ENCODE measurements at regions not wholly inside any gene's neighbourhood (a gene's known extent, or its start where the extent isn't known, plus 50 kb on each side); places are given as distances from the start of the nearest gene placed in this dataset.

DNA sequence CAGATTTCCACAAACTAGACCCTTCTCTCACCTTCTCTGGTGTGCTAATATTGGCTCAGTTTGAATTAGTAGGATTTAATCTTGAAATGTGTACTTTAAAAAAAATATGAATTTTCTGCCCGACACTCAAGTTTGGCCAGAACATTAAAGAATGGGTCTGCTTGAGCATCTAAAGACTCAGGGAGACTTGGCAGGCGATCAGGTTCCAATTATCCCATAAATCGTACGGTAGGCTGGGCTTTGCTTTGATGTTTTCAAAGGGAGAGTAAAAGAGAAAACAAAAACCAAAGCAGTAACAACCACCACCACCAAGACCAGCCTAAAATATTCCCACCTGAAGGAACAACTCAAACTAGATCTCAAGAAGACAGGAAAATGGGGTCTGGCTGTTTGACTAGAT lies 230.8 kb downstream of the EBLN2 start:
- H3K27me3 ChIP-seq (ENCODE audit: insufficient read depth in 3 of 3, low read length in 2 of 3): no peaks in the 10 kb centered on the region
- TF ChIP-seq, protein P1, sequence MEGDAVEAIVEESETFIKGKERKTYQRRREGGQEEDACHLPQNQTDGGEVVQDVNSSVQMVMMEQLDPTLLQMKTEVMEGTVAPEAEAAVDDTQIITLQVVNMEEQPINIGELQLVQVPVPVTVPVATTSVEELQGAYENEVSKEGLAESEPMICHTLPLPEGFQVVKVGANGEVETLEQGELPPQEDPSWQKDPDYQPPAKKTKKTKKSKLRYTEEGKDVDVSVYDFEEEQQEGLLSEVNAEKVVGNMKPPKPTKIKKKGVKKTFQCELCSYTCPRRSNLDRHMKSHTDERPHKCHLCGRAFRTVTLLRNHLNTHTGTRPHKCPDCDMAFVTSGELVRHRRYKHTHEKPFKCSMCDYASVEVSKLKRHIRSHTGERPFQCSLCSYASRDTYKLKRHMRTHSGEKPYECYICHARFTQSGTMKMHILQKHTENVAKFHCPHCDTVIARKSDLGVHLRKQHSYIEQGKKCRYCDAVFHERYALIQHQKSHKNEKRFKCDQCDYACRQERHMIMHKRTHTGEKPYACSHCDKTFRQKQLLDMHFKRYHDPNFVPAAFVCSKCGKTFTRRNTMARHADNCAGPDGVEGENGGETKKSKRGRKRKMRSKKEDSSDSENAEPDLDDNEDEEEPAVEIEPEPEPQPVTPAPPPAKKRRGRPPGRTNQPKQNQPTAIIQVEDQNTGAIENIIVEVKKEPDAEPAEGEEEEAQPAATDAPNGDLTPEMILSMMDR (IDR thresholded peaks at IDR 0.05): no peak

DNA sequence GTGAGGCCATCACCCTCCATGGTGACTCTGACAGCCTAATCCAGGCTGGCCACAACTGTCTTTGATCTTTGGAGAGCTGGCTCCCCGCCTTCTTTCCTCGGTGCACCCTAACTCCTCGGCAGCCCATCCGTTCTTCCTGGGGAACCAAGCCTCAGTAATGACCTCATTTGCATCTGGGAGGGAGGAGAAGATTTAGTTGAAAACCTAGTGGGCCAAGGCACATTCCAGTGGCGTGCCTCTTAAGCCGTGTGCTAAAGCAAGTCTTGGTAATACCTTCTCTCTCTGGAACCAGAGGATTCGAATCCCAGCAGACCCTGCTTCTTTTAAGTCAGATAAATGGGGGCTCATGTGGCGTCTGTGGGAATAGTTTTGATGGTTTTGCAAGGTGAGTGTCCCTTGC lies 233.1 kb downstream of the EBLN2 start:
- no peak for DNase-seq
- WGBS, 3 donors: 50 to 58% (median 57%) methylated on average over 8 of the region's 8 CpGs
- no peaks in the 10 kb centered on the region for H3K4me1 ChIP-seq
- H3K27ac ChIP-seq: no peak overlapping the region
- H3K36me3 ChIP-seq (ENCODE audit: insufficient read depth in 1 of 2, low read depth in 1 of 2): no peaks in the 10 kb centered on the region
- intact Hi-C loops (cut with DNase I): no loop called here
- H3K9me3 ChIP-seq: no peaks in the 10 kb centered on the region
- ATAC-seq: no peak
- no peak overlapping the region for H3K4me3 ChIP-seq
- no peaks in the 10 kb centered on the region for H3K27me3 ChIP-seq (ENCODE audit: insufficient read depth in 3 of 3, low read length in 2 of 3)
- TF ChIP-seq, protein P1 (IDR thresholded peaks at IDR 0.05): no peak

More for the DNA sequence above, 230.8 kb downstream of the EBLN2 start:
- Histone ChIP-seq H3K36me3 (ENCODE audit: insufficient read depth in 1 of 2, low read depth in 1 of 2) (no peaks in the 10 kb centered on the region), H3K27ac (no peak overlapping the region), H3K4me1 (no peaks in the 10 kb centered on the region), H3K9me3 (no peaks in the 10 kb centered on the region), H3K4me3 (no peak overlapping the region)
- ATAC-seq (no peak), DNase-seq (no peak)
- WGBS, 3 donors: 40 to 47% (median 46%) methylated on average over 4 of the region's 4 CpGs
- intact Hi-C loops (cut with DNase I): no loop called here

DNA sequence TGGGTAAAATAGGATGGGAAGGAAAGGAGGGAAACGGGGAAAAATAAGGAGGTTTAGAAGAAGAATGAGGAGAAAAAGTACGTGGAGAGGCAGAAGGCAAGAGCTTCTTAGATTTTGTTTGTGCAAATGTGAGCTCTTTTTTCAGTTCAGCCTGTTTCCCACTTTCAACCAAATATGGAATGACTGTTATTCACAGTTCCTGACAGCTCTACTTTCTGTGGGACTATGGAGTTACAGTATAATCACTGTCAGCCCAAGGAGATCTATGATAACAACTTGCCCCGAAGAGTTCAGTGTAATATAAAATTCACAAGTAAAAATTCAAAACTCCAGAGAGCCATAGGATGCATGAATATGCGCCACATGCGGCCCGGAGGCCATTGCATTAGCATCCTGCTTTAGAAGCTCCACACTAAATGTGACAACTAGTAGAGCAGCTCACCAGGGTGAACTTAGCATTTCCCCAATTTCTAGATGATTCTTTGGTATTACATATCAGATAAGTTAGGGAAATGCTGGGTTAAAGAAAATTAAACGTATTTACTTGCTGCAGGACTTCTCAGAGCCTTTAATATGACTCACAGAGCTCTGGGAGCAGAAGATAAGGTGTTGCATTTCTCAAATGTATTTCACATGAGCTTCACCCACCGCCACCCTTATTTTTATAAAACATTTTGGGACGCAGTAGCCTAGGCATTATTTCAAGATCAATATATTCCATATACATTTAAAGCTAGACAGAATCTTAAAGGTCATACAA lies 234.6 kb downstream of the EBLN2 start:
- H3K9me3 ChIP-seq: no peaks in the 10 kb centered on the region
- ATAC-seq (no peak), DNase-seq (no peak)
- H3K36me3 ChIP-seq (ENCODE audit: insufficient read depth in 1 of 2, low read depth in 1 of 2): no peaks in the 10 kb centered on the region
- TF ChIP-seq, protein P1 (IDR thresholded peaks at IDR 0.05): no peak
- no peak overlapping the region for H3K27ac ChIP-seq
- no peaks in the 10 kb centered on the region for H3K4me1 ChIP-seq
- H3K27me3 ChIP-seq (ENCODE audit: insufficient read depth in 3 of 3, low read length in 2 of 3): no peaks in the 10 kb centered on the region
- no peak overlapping the region for H3K4me3 ChIP-seq
- 77 to 82% (median 79%) methylated on average over 9 of the region's 9 CpGs for WGBS, 3 donors
- intact Hi-C loops (cut with DNase I): no loop called here

DNA sequence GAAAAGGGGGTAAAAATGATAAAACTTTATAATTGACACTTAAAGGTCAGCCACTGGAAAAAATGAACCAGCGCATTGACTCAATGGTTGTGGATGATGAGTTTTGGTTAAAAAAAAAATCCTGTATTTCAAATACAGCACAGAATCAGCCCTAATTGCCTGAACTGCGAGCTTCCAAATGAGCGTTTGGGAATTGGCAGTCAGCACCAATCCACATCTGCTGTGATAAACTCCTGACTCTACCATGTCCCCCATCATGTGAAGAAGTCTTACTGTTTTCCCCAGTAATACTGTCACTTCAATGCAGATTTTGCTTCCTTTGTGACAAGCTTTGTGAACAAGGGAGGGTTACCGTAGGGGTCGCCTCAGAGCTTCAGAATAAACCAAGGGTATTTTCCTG lies 235.4 kb downstream of the EBLN2 start:
- 71 to 79% (median 76%) methylated on average over 5 of the region's 5 CpGs for WGBS, 3 donors
- ATAC-seq: no peak
- TF ChIP-seq, protein P1 (IDR thresholded peaks at IDR 0.05): no peak
- Histone ChIP-seq H3K36me3 (ENCODE audit: insufficient read depth in 1 of 2, low read depth in 1 of 2) (no peaks in the 10 kb centered on the region), H3K4me1 (no peaks in the 10 kb centered on the region), H3K27me3 (ENCODE audit: insufficient read depth in 3 of 3, low read length in 2 of 3) (no peaks in the 10 kb centered on the region), H3K9me3 (no peaks in the 10 kb centered on the region), H3K4me3 (no peak overlapping the region), H3K27ac (no peak overlapping the region)
- no peak for DNase-seq
- intact Hi-C loops (cut with DNase I): no loop called here

Measured in psoas muscle (tissue), 7 donors.